ENCODE measurements at regions not wholly inside any gene's neighbourhood (a gene's known extent, or its start where the extent isn't known, plus 50 kb on each side); places are given as distances from the start of the nearest gene placed in this dataset.

DNA sequence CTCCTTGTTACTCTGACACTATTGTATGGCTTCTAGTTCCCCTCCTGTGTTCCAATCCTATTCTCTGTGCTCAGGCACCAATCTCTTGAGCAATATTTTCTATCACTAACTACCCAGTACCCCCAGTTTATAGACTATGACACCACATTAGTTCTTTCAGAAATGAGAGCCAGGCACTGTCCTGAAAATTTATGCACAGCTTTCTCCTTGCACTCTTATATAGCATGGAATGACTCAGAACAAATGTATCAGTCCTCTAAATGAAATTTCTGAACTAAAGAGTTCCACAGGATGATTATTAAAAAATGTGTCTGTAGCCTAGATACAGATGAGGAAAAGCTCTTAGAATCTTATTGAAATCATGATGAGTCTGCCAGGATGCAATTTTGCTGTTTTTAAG, 489.9 kb downstream of the XPNPEP1 start:
- no peak overlapping the region for H2AK5ac ChIP-seq (ENCODE audit: insufficient read length, low read length)
- H3K36me3 Mint-ChIP-seq (ENCODE audit: insufficient read depth in 1 of 3, low read depth in 3 of 3) = no peaks in the 10 kb centered on the region
- no peaks in the 10 kb centered on the region for H3K27me3 ChIP-seq (ENCODE audit: insufficient read depth, low read length)
- no peak overlapping the region for H3K18ac ChIP-seq (ENCODE audit: insufficient read length, low read depth, low read length)
- H3K23me2 ChIP-seq (ENCODE audit: insufficient read length, low read depth, low read length, poor library complexity, severe bottlenecking) = no peaks in the 10 kb centered on the region
- no peak for TF ChIP-seq CTCF (conservative IDR thresholded peaks at IDR 0.05)
- H2BK5ac ChIP-seq (ENCODE audit: insufficient read length, low read length) = no peak overlapping the region
- no peak overlapping the region for H3T11ph ChIP-seq (ENCODE audit: low read length)
- H3K9ac ChIP-seq (ENCODE audit: extremely low read depth, insufficient read length, low read length) = no peak overlapping the region
- H3K4me2 ChIP-seq (ENCODE audit: insufficient read depth, insufficient read length, low read length) = no peak overlapping the region
- no peak overlapping the region for H3K27ac Mint-ChIP-seq
- H3K4me3 Mint-ChIP-seq = no peak overlapping the region
- no peak overlapping the region for H4K5ac ChIP-seq (ENCODE audit: insufficient read length, low read depth, low read length)
- no peak overlapping the region for H2BK12ac ChIP-seq (ENCODE audit: insufficient read length, low read depth, low read length)
- no peak for DNase-seq
- no peak overlapping the region for H3K4ac ChIP-seq (ENCODE audit: low read depth, low read length)
- no peak overlapping the region for H4K8ac ChIP-seq (replicated peaks; ENCODE audit: insufficient read length, low read depth, low read length)
- no peaks in the 10 kb centered on the region for H3K9me3 Mint-ChIP-seq
- no peak overlapping the region for H3K56ac ChIP-seq (ENCODE audit: insufficient read length, low read depth, low read length)
- no peak overlapping the region for H2AFZ ChIP-seq (ENCODE audit: low read length)
- H4K91ac ChIP-seq (ENCODE audit: insufficient read length, low read depth, low read length) = no peak overlapping the region
- no peaks in the 10 kb centered on the region for H3K79me2 ChIP-seq (ENCODE audit: insufficient read depth, low read length)
- 0 out of 4 replicates have a peak, but pooled peaks cover 0 to 3% of the 10 kb centered on the region in 2 experiments for H3K4me1 Mint-ChIP-seq
- H2BK15ac ChIP-seq (ENCODE audit: low read depth, low read length) = no peak overlapping the region
- H2BK20ac ChIP-seq (ENCODE audit: low read depth, low read length, poor library complexity, severe bottlenecking) = no peak overlapping the region
- no peak overlapping the region for H2BK120ac ChIP-seq (ENCODE audit: low read depth, low read length, poor library complexity, severe bottlenecking)
- no peaks in the 10 kb centered on the region for H3K27me3 Mint-ChIP-seq (ENCODE audit: low read depth)
- no peaks in the 10 kb centered on the region for H3K4me1 ChIP-seq (ENCODE audit: insufficient read depth, low read length)
- H3K27ac ChIP-seq (ENCODE audit: insufficient read length, low read depth, low read length) = no peak overlapping the region
- no peak overlapping the region for H3K23ac ChIP-seq (ENCODE audit: insufficient read length, low read depth, low read length)
- no peaks in the 10 kb centered on the region for H3K9me3 ChIP-seq (ENCODE audit: control insufficient read depth, low read depth, low read length)
- H4K20me1 ChIP-seq (ENCODE audit: control insufficient read depth, insufficient read depth, insufficient read length) = no peaks in the 10 kb centered on the region
- H3K14ac ChIP-seq (ENCODE audit: insufficient read depth, low read length) = no peak overlapping the region
- no peaks in the 10 kb centered on the region for H3K79me1 ChIP-seq (ENCODE audit: insufficient read depth, low read depth, low read length, poor library complexity, severe bottlenecking)

Data from H9 (cell line).